ENCODE measurements at regions not wholly inside any gene's neighbourhood (a gene's known extent, or its start where the extent isn't known, plus 50 kb on each side); places are given as distances from the start of the nearest gene placed in this dataset.

DNA sequence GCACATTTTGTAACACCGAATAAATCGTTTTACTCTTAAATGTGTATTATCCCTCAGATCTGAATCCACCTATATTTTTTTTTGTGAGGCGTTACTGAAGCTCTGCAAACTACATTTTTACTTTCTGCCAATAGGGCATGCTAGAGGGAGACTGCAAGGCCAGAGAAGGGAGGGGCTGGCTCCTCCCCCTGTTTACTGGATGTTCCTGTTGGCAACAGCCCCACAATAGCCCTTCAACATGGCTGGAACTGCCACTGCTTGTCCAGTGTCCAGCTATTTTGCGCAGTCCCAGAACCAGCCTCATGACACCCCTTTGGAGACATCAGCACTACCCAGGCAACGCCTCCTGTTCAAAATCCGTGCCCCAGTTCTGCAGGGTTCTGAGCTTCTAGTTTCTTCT, 85.4 kb upstream of the MIER3 start:
- no peak for TF ChIP-seq CTCF (IDR thresholded peaks at IDR 0.05; ENCODE audit: low read length)
- no peak for TF ChIP-seq EZH2 (IDR thresholded peaks at IDR 0.05; ENCODE audit: borderline replicate concordance, low read length)
